ENCODE measurements at regions not wholly inside any gene's neighbourhood (a gene's known extent, or its start where the extent isn't known, plus 50 kb on each side); places are given as distances from the start of the nearest gene placed in this dataset.
"Not testable (repeated sequence)": the region's sequence is repeated elsewhere in the genome, so short reads cannot be mapped to it uniquely, and the experiment has no call there.

DNA sequence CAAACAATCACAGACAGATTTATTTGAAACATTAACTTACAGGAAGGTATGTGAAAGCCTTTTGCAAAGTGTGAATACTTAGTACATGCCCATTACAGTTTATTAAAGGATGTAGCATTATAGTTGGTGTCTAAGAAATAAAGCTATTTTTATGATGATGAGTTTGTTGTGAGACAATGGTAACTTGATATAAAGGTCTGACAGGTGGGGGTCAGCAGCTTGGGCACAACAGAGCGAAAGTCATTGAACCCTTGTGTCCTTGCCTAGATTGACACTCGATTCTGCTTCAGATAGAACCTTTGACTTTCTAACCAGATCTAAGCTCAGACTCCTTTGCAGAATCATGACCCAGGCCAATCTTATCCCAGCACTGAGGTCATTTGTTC, 777.9 kb downstream of the NTRK3 start:
- no peak for DNase-seq
- Mint-ChIP-seq H3K27ac (no peak overlapping the region), H3K4me1 (peaks cover 10% of the 10 kb centered on the region), H3K27me3 (ENCODE audit: low read depth, poor library complexity) (peaks cover 4% of the 10 kb centered on the region), H3K4me3 (no peak overlapping the region), H3K9me3 (no peaks in the 10 kb centered on the region), H3K36me3 (ENCODE audit: low read depth) (no peaks in the 10 kb centered on the region)
- TF ChIP-seq, protein P1, sequence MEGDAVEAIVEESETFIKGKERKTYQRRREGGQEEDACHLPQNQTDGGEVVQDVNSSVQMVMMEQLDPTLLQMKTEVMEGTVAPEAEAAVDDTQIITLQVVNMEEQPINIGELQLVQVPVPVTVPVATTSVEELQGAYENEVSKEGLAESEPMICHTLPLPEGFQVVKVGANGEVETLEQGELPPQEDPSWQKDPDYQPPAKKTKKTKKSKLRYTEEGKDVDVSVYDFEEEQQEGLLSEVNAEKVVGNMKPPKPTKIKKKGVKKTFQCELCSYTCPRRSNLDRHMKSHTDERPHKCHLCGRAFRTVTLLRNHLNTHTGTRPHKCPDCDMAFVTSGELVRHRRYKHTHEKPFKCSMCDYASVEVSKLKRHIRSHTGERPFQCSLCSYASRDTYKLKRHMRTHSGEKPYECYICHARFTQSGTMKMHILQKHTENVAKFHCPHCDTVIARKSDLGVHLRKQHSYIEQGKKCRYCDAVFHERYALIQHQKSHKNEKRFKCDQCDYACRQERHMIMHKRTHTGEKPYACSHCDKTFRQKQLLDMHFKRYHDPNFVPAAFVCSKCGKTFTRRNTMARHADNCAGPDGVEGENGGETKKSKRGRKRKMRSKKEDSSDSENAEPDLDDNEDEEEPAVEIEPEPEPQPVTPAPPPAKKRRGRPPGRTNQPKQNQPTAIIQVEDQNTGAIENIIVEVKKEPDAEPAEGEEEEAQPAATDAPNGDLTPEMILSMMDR (IDR thresholded peaks at IDR 0.05) = no peak

DNA sequence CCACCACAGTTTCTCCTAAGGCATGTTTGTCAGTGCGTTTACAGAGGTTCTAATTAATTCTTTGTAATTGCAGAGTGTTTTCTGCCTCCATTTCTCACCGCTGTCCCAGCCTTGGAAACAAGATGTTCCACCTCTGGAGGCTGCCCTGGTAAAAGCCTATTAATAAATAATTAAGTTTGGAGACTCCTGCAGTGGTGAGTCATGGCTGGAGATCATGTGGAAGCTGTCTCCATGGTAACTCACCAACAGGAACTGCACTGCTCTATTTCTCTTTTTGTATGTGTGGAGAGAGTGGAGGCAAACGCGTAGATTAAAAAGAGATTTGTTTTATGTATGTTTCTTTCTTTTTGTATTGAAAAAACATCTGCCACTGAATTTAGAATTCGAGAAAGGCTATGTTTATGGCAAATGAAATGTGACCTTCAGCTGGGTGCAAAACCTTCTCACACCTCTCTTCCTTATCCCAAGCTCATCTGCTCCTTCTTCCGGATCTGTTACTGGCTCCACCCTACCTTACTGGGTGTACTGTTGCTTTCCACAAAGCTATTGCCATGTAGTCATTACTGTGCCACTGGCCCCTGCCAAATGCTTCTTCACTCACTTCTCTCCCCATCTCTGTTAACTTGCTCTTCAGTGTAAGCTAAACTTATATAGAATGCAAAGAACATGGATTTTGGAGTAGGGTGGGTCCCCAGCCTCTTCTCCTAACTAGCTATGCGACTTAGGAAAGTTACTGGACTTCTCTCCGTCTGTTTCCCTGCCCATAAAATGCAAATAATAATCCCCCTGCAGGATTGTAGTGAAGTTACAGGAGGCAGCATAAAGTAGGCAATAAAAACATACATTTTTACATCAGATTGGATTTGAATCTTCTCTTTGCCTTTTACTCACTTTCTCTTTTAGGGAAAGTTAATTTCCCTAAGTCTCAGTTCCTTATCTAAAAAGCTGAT, 778.5 kb downstream of the NTRK3 start:
- TF ChIP-seq, protein P1 (IDR thresholded peaks at IDR 0.05) = no peak
- peaks cover 10% of the 10 kb centered on the region for H3K4me1 Mint-ChIP-seq
- no peak for DNase-seq
- no peak overlapping the region for H3K4me3 Mint-ChIP-seq
- H3K36me3 Mint-ChIP-seq (ENCODE audit: low read depth) = no peaks in the 10 kb centered on the region
- H3K27ac Mint-ChIP-seq = peak overlapping the region; percentile 1
- H3K27me3 Mint-ChIP-seq (ENCODE audit: low read depth, poor library complexity) = peaks cover 1% of the 10 kb centered on the region
- no peaks in the 10 kb centered on the region for H3K9me3 Mint-ChIP-seq

DNA sequence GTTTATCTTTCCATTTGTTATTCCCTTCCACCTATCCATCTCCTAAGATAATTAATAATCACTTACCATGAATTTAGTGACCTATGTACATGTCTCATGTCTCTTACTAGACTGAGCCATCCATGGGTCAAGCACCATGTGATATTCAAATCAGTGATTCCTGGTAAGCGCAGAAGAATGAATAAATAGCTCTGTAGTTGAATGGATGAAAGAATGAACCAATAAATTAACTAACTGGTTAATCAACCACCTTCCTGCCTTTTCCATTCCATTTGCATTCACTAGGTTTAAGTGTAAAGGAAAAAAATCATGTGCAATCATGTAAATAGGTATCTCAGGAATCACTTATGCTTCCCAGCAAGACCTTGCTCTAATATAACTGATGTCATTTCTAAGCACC, 779.5 kb downstream of the NTRK3 start:
- Mint-ChIP-seq H3K9me3 (no peaks in the 10 kb centered on the region), H3K27ac (no peak overlapping the region), H3K36me3 (ENCODE audit: low read depth) (no peaks in the 10 kb centered on the region), H3K4me3 (no peak overlapping the region), H3K4me1 (peaks cover 10% of the 10 kb centered on the region), H3K27me3 (ENCODE audit: low read depth, poor library complexity) (no peaks in the 10 kb centered on the region)
- TF ChIP-seq, protein P1 (IDR thresholded peaks at IDR 0.05) = no peak
- DNase-seq = no peak

DNA sequence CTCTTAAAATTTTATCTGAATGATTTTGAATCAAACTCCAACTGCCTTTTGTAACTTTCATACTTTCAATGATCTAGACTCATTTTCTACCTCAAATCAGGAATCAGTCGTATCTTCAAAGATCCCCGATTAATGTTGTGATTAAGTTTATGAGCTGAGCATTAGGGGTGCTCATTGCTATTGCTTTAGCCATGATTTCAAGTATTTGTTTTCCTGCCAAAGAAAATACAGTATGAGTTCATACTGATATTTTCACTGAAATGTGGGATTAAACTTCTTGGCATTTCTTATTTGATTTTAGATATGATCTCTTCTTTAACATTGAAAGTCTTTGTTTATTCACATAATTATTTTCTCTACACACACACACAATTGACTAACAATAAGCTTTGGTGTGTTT, 785.6 kb downstream of the NTRK3 start:
- H3K4me1 Mint-ChIP-seq = no peaks in the 10 kb centered on the region
- peaks cover 10% of the 10 kb centered on the region for H3K9me3 Mint-ChIP-seq
- no peak for DNase-seq
- no peak overlapping the region for H3K27ac Mint-ChIP-seq
- no peak overlapping the region for H3K4me3 Mint-ChIP-seq
- H3K27me3 Mint-ChIP-seq (ENCODE audit: low read depth, poor library complexity) = no peaks in the 10 kb centered on the region
- H3K36me3 Mint-ChIP-seq (ENCODE audit: low read depth) = peaks cover 5% of the 10 kb centered on the region
- TF ChIP-seq, protein P1 (IDR thresholded peaks at IDR 0.05) = no peak

DNA sequence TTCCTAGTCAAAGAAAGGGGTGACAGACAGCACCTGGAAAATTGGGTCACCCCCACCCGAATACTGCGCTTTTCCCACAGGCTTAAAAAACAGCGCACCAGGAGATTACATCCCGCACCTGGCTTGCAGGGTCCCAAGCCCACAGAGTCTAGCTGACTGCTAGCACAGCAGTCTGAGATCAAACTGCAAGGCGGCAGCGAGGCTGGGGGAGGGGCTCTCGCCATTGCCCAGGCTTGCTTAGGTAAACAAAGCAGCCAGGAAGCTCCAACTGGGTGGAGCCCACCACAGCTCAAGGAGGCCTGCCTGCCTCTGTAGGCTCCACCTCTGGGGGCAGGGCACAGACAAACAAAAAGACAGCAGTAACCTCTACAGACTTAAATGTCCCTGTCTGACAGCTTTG, 792.6 kb downstream of the NTRK3 start:
- not testable (repeated sequence) for H3K4me3 Mint-ChIP-seq; H3K36me3 Mint-ChIP-seq (ENCODE audit: low read depth); H3K4me1 Mint-ChIP-seq; H3K27ac Mint-ChIP-seq; H3K27me3 Mint-ChIP-seq (ENCODE audit: low read depth, poor library complexity)
- DNase-seq = peak; percentile 32
- H3K9me3 Mint-ChIP-seq = peaks cover 27% of the 10 kb centered on the region

DNA sequence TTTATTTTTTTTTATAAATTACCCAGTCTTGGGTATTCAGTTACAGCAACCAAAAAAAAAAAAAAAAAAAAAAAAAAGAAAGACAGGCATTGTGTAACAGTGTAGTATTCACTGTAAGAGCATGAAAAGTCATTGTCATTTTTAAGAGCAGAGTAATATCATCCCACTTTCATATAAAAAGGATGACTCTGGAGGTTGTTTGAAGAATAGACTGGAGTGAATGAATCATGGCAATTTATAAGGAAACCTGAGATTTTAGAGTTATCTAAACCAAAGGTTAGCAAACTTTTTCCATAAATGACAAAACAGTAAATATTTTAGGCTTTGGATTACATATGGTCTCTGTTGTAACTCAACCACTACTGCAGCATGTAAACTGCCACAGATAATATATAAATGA, 794.9 kb downstream of the NTRK3 start:
- Mint-ChIP-seq H3K4me1 (peaks cover 4% of the 10 kb centered on the region), H3K36me3 (ENCODE audit: low read depth) (peaks cover 9% of the 10 kb centered on the region), H3K4me3 (no peak overlapping the region), H3K9me3 (peaks cover 23% of the 10 kb centered on the region), H3K27ac (no peak overlapping the region), H3K27me3 (ENCODE audit: low read depth, poor library complexity) (no peaks in the 10 kb centered on the region)
- DNase-seq = no peak
- TF ChIP-seq, protein P1 (IDR thresholded peaks at IDR 0.05) = no peak

Data from nephron progenitor cell (in vitro differentiated cells).